ENCODE measurements at regions not wholly inside any gene's neighbourhood (a gene's known extent, or its start where the extent isn't known, plus 50 kb on each side); places are given as distances from the start of the nearest gene placed in this dataset.

GRCh38 chr1:56423716-56424115 lies 155.6 kb downstream of the PLPP3 start:
- no peak for TF ChIP-seq EP300 (IDR thresholded peaks at IDR 0.05; ENCODE audit: borderline replicate concordance)
- no peak for TF ChIP-seq CEBPB (IDR thresholded peaks at IDR 0.05)
- no peak for TF ChIP-seq RAD21 (IDR thresholded peaks at IDR 0.05; ENCODE audit: low read depth)
- no peak for TF ChIP-seq MAX (IDR thresholded peaks at IDR 0.05)
- no peak for TF ChIP-seq YY1 (IDR thresholded peaks at IDR 0.05; ENCODE audit: low read depth)
- TF ChIP-seq REST (IDR thresholded peaks at IDR 0.05; ENCODE audit: low read depth) = no peak
- no peak for TF ChIP-seq TEAD4 (IDR thresholded peaks at IDR 0.05)
